ENCODE measurements at regions not wholly inside any gene's neighbourhood (a gene's known extent, or its start where the extent isn't known, plus 50 kb on each side); places are given as distances from the start of the nearest gene placed in this dataset.

DNA sequence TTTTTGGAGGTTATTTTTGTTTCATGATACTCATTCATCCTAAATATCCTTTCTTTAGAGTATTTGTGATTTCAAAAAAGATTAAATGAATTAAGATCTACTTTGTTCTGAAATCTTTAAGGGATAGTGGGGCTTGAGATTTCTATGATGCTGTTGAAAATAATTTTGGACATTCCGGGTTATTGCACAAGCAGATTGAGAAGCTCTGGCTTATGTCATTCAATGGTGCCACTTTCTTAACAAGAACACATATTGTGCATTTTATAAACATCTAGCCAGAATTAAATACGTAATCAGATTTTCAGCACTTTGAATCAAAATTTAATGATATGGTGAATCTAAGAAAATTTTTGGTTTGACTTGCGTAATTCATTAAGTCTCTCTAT is 207.7 kb upstream of the COL3A1 start:
- DNase-seq = no peak
- TF ChIP-seq, protein P1, sequence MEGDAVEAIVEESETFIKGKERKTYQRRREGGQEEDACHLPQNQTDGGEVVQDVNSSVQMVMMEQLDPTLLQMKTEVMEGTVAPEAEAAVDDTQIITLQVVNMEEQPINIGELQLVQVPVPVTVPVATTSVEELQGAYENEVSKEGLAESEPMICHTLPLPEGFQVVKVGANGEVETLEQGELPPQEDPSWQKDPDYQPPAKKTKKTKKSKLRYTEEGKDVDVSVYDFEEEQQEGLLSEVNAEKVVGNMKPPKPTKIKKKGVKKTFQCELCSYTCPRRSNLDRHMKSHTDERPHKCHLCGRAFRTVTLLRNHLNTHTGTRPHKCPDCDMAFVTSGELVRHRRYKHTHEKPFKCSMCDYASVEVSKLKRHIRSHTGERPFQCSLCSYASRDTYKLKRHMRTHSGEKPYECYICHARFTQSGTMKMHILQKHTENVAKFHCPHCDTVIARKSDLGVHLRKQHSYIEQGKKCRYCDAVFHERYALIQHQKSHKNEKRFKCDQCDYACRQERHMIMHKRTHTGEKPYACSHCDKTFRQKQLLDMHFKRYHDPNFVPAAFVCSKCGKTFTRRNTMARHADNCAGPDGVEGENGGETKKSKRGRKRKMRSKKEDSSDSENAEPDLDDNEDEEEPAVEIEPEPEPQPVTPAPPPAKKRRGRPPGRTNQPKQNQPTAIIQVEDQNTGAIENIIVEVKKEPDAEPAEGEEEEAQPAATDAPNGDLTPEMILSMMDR (IDR thresholded peaks at IDR 0.05) = no peak
- TF ChIP-seq POLR2A (IDR thresholded peaks at IDR 0.05) = no peak
- Histone ChIP-seq H3K27me3 (no peaks in the 10 kb centered on the region), H3K4me3 (no peak overlapping the region), H3K27ac (no peak overlapping the region), H3K4me1 (no peaks in the 10 kb centered on the region), H3K9me3 (no peaks in the 10 kb centered on the region), H3K36me3 (no peaks in the 10 kb centered on the region)

DNA sequence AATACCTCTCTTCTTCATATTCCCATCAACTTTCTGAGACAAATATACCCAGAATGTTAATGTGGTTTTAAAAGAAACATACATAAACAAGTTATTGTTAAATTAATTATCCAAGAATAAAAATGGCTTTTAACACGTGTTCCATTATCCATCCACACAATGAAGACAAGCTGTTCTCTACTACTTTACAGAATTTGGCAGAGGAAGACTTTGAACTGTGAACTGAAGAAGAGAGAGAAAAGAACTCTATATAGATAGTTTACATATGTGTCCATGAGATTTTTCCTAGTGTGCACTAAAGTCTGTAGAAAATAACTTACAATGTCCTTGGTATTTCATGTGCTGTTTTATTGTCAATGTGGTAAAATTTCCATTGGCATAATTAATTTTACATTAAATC is 207.0 kb upstream of the COL3A1 start:
- Histone ChIP-seq H3K36me3 (no peaks in the 10 kb centered on the region), H3K27me3 (no peaks in the 10 kb centered on the region), H3K4me1 (no peaks in the 10 kb centered on the region), H3K9me3 (no peaks in the 10 kb centered on the region), H3K27ac (no peak overlapping the region), H3K4me3 (no peak overlapping the region)
- no peak for TF ChIP-seq POLR2A (IDR thresholded peaks at IDR 0.05)
- TF ChIP-seq, protein P1 (IDR thresholded peaks at IDR 0.05) = no peak
- no peak for DNase-seq

DNA sequence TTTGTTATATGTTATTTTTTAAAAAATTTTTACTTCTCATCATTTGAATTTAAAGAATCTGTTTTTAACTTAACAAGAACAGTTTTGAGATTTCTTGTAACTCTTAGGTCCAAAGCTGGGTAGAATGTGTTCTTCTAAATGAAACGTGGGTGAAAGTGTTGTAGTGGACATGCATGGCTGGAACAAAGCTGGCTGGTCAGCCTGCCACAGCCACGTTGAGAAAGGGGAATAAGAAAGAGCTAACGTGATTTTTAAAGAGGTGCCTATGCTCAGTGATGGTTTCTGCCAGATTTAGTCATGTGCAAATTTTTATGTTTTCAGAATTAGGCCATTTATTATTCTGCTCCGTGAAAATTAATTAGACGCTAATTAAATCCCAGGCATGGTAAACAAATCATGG is 203.9 kb upstream of the COL3A1 start:
- Histone ChIP-seq H3K27me3 (no peaks in the 10 kb centered on the region), H3K27ac (no peak overlapping the region), H3K9me3 (no peaks in the 10 kb centered on the region), H3K4me1 (no peaks in the 10 kb centered on the region), H3K4me3 (no peak overlapping the region), H3K36me3 (no peaks in the 10 kb centered on the region)
- no peak for DNase-seq
- TF ChIP-seq, protein P1 (IDR thresholded peaks at IDR 0.05) = no peak
- no peak for TF ChIP-seq POLR2A (IDR thresholded peaks at IDR 0.05)

DNA sequence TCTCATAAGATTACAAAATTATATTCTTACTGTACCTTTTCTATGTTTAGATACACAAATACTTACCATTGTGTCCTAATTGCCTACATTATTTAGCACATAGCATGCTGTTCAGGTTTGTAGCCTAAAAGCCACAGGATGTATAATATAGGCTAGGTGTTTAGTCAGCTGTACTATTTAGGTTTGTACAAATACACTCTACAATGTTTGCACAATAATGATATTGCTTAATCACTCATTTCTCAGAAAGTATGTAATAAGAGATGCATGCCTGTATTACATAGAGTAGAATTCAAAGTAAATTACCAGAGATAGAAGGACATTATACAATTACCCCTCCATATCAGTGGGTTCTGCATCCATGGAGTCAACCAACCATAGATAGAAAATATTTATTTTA is 201.1 kb upstream of the COL3A1 start:
- Histone ChIP-seq H3K36me3 (no peaks in the 10 kb centered on the region), H3K4me3 (no peak overlapping the region), H3K4me1 (no peaks in the 10 kb centered on the region), H3K27ac (no peak overlapping the region), H3K27me3 (no peaks in the 10 kb centered on the region), H3K9me3 (no peaks in the 10 kb centered on the region)
- DNase-seq = no peak
- TF ChIP-seq, protein P1 (IDR thresholded peaks at IDR 0.05) = no peak
- TF ChIP-seq POLR2A (IDR thresholded peaks at IDR 0.05) = no peak

DNA sequence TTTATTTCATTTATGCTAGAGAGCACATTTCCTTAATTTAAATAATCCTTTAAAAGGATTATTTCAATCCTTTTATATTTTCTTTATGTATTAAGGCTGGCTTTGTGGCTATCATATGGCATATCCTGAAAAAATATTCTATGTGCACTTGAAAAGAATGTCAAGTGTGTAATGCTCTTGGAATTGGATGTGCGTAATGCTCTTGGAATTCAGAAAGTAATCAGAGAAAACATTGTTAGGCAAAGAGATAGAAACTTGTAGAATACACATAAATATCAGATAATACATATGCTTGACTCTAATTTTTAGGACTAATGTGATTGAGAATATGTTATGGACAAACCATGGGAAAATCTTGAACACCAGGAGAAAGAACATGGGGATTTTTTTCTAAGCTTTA is 197.5 kb upstream of the COL3A1 start:
- H3K4me1 ChIP-seq = no peaks in the 10 kb centered on the region
- no peaks in the 10 kb centered on the region for H3K36me3 ChIP-seq
- no peaks in the 10 kb centered on the region for H3K27me3 ChIP-seq
- no peak overlapping the region for H3K27ac ChIP-seq
- no peak overlapping the region for H3K4me3 ChIP-seq
- no peaks in the 10 kb centered on the region for H3K9me3 ChIP-seq
- TF ChIP-seq, protein P1 (IDR thresholded peaks at IDR 0.05) = no peak
- TF ChIP-seq POLR2A (IDR thresholded peaks at IDR 0.05) = no peak
- DNase-seq = no peak

DNA sequence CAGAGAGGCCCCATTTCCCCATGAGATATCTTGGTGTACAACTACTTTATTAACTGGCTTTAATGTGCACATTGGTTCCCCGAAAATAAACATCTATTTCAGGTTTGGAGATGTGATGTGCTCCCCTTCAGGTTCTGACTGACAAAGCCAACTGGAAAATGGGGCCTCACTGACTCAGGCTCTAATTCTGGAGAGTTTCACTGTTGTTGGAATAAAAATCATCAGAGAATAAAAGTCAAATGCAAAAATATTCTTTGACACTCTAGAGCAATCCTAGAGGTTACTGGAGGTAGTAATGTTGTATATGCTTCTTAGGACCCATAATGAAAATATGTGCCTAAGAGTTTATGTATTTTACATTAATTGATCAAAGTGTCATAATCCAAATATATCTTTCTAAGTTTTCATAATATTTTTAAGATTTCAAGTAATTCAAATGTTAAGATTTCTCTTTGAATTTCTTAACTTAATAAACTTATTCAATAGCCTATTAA is 189.9 kb upstream of the COL3A1 start:
- no peaks in the 10 kb centered on the region for H3K27me3 ChIP-seq
- no peak for TF ChIP-seq POLR2A (IDR thresholded peaks at IDR 0.05)
- TF ChIP-seq, protein P1 (IDR thresholded peaks at IDR 0.05) = no peak
- no peak overlapping the region for H3K27ac ChIP-seq
- no peaks in the 10 kb centered on the region for H3K36me3 ChIP-seq
- H3K4me1 ChIP-seq = no peaks in the 10 kb centered on the region
- no peak for DNase-seq
- no peaks in the 10 kb centered on the region for H3K9me3 ChIP-seq
- H3K4me3 ChIP-seq = no peak overlapping the region

Measured in Peyer's patch (tissue), 4 donors.